SK-N-SH treated with all-trans-retinoic acid at 6 μM for 48 hours (cell line): ENCODE measurements at regions not wholly inside any gene's neighbourhood (a gene's known extent, or its start where the extent isn't known, plus 50 kb on each side); places are given as distances from the start of the nearest gene placed in this dataset.

Experiments
- ARNTL ChIP-seq: fragments of 450-650 bp; formaldehyde crosslinking; IDR thresholded peaks from 2 replicates; pipeline ENCODE4 v1.5.0; 2020; ENCODE audit warnings: low read depth, mild to moderate bottlenecking, moderate library complexity, borderline replicate concordance
- CREB5 ChIP-seq: fragments of 250-450 bp; sonication (Bioruptor Pico); IDR thresholded peaks from 2 replicates; pipeline ENCODE4 v1.5.1; 2020; ENCODE audit warnings: low read depth, mild to moderate bottlenecking, moderate library complexity
- OSR1 ChIP-seq: fragments of 250-450 bp; sonication (Bioruptor Pico); IDR thresholded peaks from 2 replicates; pipeline ENCODE4 v1.8.0; 2022; ENCODE audit warnings: moderate library complexity, mild to moderate bottlenecking, inconsistent platforms
- TOX ChIP-seq: fragments of 250-450 bp; sonication (Bioruptor Pico); IDR thresholded peaks from 2 replicates; pipeline ENCODE4 v1.8.0; 2021; ENCODE audit warnings: mild to moderate bottlenecking, moderate library complexity, borderline replicate concordance
- ZFP30 ChIP-seq: fragments of 450-650 bp; formaldehyde crosslinking; IDR thresholded peaks from 2 replicates; pipeline ENCODE4 v1.5.0; 2022; ENCODE audit warnings: mild to moderate bottlenecking, moderate library complexity
- ZNF565 ChIP-seq: fragments of 450-650 bp; formaldehyde crosslinking; conservative IDR thresholded peaks from 2 replicates; pipeline ENCODE4 v1.5.0; 2020; ENCODE audit warnings: low read depth, mild to moderate bottlenecking, moderate library complexity
- ZNF70 ChIP-seq: fragments of 450-650 bp; formaldehyde crosslinking; IDR thresholded peaks from 2 replicates; pipeline ENCODE4 v1.5.0; 2020; ENCODE audit warnings: mild to moderate bottlenecking, moderate library complexity
- TF ChIP-seq, protein P1 (sequence below): fragments of 250-450 bp; sonication (Bioruptor Pico); IDR thresholded peaks from 2 replicates; pipeline ENCODE4 v1.8.0; 2021; ENCODE audit warnings: low read depth, mild to moderate bottlenecking, moderate library complexity, borderline replicate concordance
- TF ChIP-seq, protein P2 (sequence below): fragments of 250-450 bp; sonication (Bioruptor Pico); IDR thresholded peaks from 2 replicates; pipeline ENCODE4 v1.8.0; 2020; ENCODE audit warnings: mild to moderate bottlenecking, moderate library complexity, borderline replicate concordance
- TF ChIP-seq, protein P3 (sequence below): fragments of 250-450 bp; sonication (Bioruptor Pico); IDR thresholded peaks from 2 replicates; pipeline ENCODE4 v1.5.1; 2021; ENCODE audit warnings: mild to moderate bottlenecking, moderate library complexity

GRCh38 chr7:21172800-21173199 is 255.1 kb upstream of the SP4 start:
- TF ChIP-seq, protein P1, sequence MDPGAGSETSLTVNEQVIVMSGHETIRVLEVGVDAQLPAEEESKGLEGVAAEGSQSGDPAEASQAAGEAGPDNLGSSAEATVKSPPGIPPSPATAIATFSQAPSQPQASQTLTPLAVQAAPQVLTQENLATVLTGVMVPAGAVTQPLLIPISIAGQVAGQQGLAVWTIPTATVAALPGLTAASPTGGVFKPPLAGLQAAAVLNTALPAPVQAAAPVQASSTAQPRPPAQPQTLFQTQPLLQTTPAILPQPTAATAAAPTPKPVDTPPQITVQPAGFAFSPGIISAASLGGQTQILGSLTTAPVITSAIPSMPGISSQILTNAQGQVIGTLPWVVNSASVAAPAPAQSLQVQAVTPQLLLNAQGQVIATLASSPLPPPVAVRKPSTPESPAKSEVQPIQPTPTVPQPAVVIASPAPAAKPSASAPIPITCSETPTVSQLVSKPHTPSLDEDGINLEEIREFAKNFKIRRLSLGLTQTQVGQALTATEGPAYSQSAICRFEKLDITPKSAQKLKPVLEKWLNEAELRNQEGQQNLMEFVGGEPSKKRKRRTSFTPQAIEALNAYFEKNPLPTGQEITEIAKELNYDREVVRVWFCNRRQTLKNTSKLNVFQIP (CRISPR knock-in tag): no peak
- TF ChIP-seq ZNF565 (CRISPR knock-in tag) (no peak), CREB5 (CRISPR knock-in tag) (no peak), ZNF70 (CRISPR knock-in tag) (no peak), ZFP30 (CRISPR knock-in tag) (no peak), TOX (no peak), ARNTL (CRISPR knock-in tag) (no peak), OSR1 (CRISPR knock-in tag) (no peak)
- TF ChIP-seq, protein P2, sequence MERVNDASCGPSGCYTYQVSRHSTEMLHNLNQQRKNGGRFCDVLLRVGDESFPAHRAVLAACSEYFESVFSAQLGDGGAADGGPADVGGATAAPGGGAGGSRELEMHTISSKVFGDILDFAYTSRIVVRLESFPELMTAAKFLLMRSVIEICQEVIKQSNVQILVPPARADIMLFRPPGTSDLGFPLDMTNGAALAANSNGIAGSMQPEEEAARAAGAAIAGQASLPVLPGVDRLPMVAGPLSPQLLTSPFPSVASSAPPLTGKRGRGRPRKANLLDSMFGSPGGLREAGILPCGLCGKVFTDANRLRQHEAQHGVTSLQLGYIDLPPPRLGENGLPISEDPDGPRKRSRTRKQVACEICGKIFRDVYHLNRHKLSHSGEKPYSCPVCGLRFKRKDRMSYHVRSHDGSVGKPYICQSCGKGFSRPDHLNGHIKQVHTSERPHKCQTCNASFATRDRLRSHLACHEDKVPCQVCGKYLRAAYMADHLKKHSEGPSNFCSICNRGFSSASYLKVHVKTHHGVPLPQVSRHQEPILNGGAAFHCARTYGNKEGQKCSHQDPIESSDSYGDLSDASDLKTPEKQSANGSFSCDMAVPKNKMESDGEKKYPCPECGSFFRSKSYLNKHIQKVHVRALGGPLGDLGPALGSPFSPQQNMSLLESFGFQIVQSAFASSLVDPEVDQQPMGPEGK (CRISPR knock-in tag): no peak
- TF ChIP-seq, protein P3, sequence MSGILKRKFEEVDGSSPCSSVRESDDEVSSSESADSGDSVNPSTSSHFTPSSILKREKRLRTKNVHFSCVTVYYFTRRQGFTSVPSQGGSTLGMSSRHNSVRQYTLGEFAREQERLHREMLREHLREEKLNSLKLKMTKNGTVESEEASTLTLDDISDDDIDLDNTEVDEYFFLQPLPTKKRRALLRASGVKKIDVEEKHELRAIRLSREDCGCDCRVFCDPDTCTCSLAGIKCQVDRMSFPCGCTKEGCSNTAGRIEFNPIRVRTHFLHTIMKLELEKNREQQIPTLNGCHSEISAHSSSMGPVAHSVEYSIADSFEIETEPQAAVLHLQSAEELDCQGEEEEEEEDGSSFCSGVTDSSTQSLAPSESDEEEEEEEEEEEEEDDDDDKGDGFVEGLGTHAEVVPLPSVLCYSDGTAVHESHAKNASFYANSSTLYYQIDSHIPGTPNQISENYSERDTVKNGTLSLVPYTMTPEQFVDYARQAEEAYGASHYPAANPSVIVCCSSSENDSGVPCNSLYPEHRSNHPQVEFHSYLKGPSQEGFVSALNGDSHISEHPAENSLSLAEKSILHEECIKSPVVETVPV (CRISPR knock-in tag): no peak
